Aorta (tissue), 5 donors: ENCODE measurements at regions not wholly inside any gene's neighbourhood (a gene's known extent, or its start where the extent isn't known, plus 50 kb on each side); places are given as distances from the start of the nearest gene placed in this dataset.

Experiments
- ATAC-seq: fragments of 200-7000 bp; cut with Tn5 transposase; one replicate; pipeline ENCODE4 v1.9.1; 2022; ENCODE audit warnings: moderate library complexity; ENCODE audit not compliant: low FRiP score
- DNase-seq, 2 donors: peaks; one replicate each; pipeline ENCODE4 v3.0.0-alpha.2; 2020
- H3K27ac ChIP-seq, 2 donors: one replicate each; pipeline ENCODE4 v1.5.1; 2013; ENCODE audit warnings: low read length in 2 of 2, mild to moderate bottlenecking in 2 of 2, moderate library complexity in 2 of 2, control low read depth in 1 of 2, inconsistent platforms in 1 of 2, low read depth in 1 of 2
- H3K27me3 ChIP-seq, 2 donors: one replicate each; pipeline ENCODE4 v1.6.1; 2013; ENCODE audit warnings: control low read depth in 1 of 2, low read length in 1 of 2, mild to moderate bottlenecking in 1 of 2, moderate library complexity in 1 of 2; ENCODE audit not compliant: insufficient read depth in 2 of 2, control insufficient read depth in 1 of 2
- H3K36me3 ChIP-seq, 2 donors: one replicate each; pipeline ENCODE4 v1.6.1; 2013; ENCODE audit warnings: control low read depth in 1 of 2, low read length in 1 of 2, mild to moderate bottlenecking in 1 of 2; ENCODE audit not compliant: insufficient read depth in 2 of 2, control insufficient read depth in 1 of 2
- H3K4me1 ChIP-seq, 2 donors: one replicate each; pipeline ENCODE4 v1.6.1; 2013; ENCODE audit warnings: low read length in 2 of 2, control low read depth in 1 of 2, mild to moderate bottlenecking in 1 of 2, moderate library complexity in 1 of 2; ENCODE audit not compliant: insufficient read depth in 2 of 2, control insufficient read depth in 1 of 2
- H3K4me3 ChIP-seq, 2 donors: one replicate each; pipeline ENCODE4 v1.5.1; 2013; ENCODE audit warnings: low read length in 2 of 2, control low read depth in 1 of 2, mild to moderate bottlenecking in 1 of 2
- H3K9me3 ChIP-seq: one replicate; pipeline ENCODE4 v1.6.1; 2013; ENCODE audit warnings: mild to moderate bottlenecking, low read length; ENCODE audit not compliant: control insufficient read depth
- WGBS, 2 donors: extraction: QIAGEN DNeasy Blood & Tissue Kit; methylation state at CpG; one replicate each; pipeline ENCODE4 v1.1.7; 2013; 5-methylcytosine and 5-hydroxymethylcytosine counted together
- intact Hi-C, 2 donors: fragments of 100-400 bp; cut with DNase I; formaldehyde crosslinking; loops; one replicate each; pipeline versions ENCODE4 v1.14.2 to v1.15.0; 2022
- donor health status: healthy with polysubstance abuse.
- donor health status: Bipolar disorder and iron deficiency.
- donor health status: DM: no; HTN: no; CAD: no.
- donor health status: DM: no; HTN: no; CAD: no.
- donor health status: DM: yes; HTN: yes; CAD: no.

- no peaks in the 10 kb centered on the region for H3K9me3 ChIP-seq
- no peak overlapping the region for H3K27ac ChIP-seq
- H3K36me3 ChIP-seq: no peaks in the 10 kb centered on the region
- H3K27me3 ChIP-seq: no peaks in the 10 kb centered on the region
- H3K4me3 ChIP-seq: no peak overlapping the region
- 24 to 28% methylated on average over 2 of the region's 2 CpGs for WGBS, 2 donors
- no peak for DNase-seq
- no peak for ATAC-seq
- intact Hi-C loops: no loop called here
- no peaks in the 10 kb centered on the region for H3K4me1 ChIP-seq
Observed at GRCh38 chr4:135244696-135245095, 1043.1 kb upstream of the PABPC4L start.

- DNase-seq: no peak
- H3K36me3 ChIP-seq: no peaks in the 10 kb centered on the region
- intact Hi-C loops: no loop called here
- H3K4me3 ChIP-seq: no peak overlapping the region
- WGBS, 2 donors: 12 to 14% methylated on average over 1 of the region's 1 CpG
- no peaks in the 10 kb centered on the region for H3K4me1 ChIP-seq
- ATAC-seq: no peak
- no peak overlapping the region for H3K27ac ChIP-seq
- H3K27me3 ChIP-seq: no peaks in the 10 kb centered on the region
- no peaks in the 10 kb centered on the region for H3K9me3 ChIP-seq
Observed at GRCh38 chr4:135244056-135244455, 1042.5 kb upstream of the PABPC4L start.

- intact Hi-C loops: no loop called here
- ATAC-seq: no peak
- no peak for DNase-seq
- Histone ChIP-seq H3K4me1 (no peaks in the 10 kb centered on the region), H3K27ac (no peak overlapping the region), H3K36me3 (no peaks in the 10 kb centered on the region), H3K27me3 (no peaks in the 10 kb centered on the region), H3K9me3 (no peaks in the 10 kb centered on the region), H3K4me3 (no peak overlapping the region)
- WGBS, 2 donors: 76 to 80% methylated on average over 4 of the region's 4 CpGs
Observed at GRCh38 chr4:135240796-135241195, 1039.2 kb upstream of the PABPC4L start.

GRCh38 chr4:135239964-135240363 lies 1038.4 kb upstream of the PABPC4L start:
- Histone ChIP-seq H3K4me3 (no peak overlapping the region), H3K27me3 (no peaks in the 10 kb centered on the region), H3K9me3 (no peaks in the 10 kb centered on the region), H3K4me1 (no peaks in the 10 kb centered on the region), H3K27ac (no peak overlapping the region), H3K36me3 (no peaks in the 10 kb centered on the region)
- intact Hi-C loops: no loop called here
- no peak for DNase-seq
- no peak for ATAC-seq
- 84 to 88% methylated on average over 4 of the region's 4 CpGs for WGBS, 2 donors

GRCh38 chr4:135238940-135239339 lies 1037.4 kb upstream of the PABPC4L start:
- H3K27me3 ChIP-seq: no peaks in the 10 kb centered on the region
- DNase-seq: no peak
- WGBS, 2 donors: 31 to 42% methylated on average over 3 of the region's 3 CpGs
- no peak for ATAC-seq
- no peak overlapping the region for H3K4me3 ChIP-seq
- H3K27ac ChIP-seq: no peak overlapping the region
- no peaks in the 10 kb centered on the region for H3K36me3 ChIP-seq
- H3K4me1 ChIP-seq: no peaks in the 10 kb centered on the region
- no peaks in the 10 kb centered on the region for H3K9me3 ChIP-seq
- intact Hi-C loops: no loop called here

- intact Hi-C loops: no loop called here
- DNase-seq (no peak), ATAC-seq (no peak)
- Histone ChIP-seq H3K4me3 (no peak overlapping the region), H3K9me3 (no peaks in the 10 kb centered on the region), H3K27me3 (no peaks in the 10 kb centered on the region), H3K36me3 (no peaks in the 10 kb centered on the region), H3K4me1 (no peaks in the 10 kb centered on the region), H3K27ac (no peak overlapping the region)
- 32 to 47% methylated on average over 1 of the region's 1 CpG for WGBS, 2 donors
Observed at GRCh38 chr4:135236048-135236447, 1034.5 kb upstream of the PABPC4L start.

- H3K9me3 ChIP-seq: no peaks in the 10 kb centered on the region
- ATAC-seq (no peak), DNase-seq (no peak)
- H3K4me3 ChIP-seq: no peak overlapping the region
- 8 to 10% methylated on average over 1 of the region's 1 CpG for WGBS, 2 donors
- intact Hi-C loops: no loop called here
- H3K27ac ChIP-seq: no peak overlapping the region
- H3K36me3 ChIP-seq: no peaks in the 10 kb centered on the region
- H3K27me3 ChIP-seq: no peaks in the 10 kb centered on the region
- no peaks in the 10 kb centered on the region for H3K4me1 ChIP-seq
Observed at GRCh38 chr4:135227842-135228241, 1026.3 kb upstream of the PABPC4L start.

GRCh38 chr4:135225551-135225950 lies 1024.0 kb upstream of the PABPC4L start:
- H3K4me1 ChIP-seq: no peaks in the 10 kb centered on the region
- H3K27ac ChIP-seq: no peak overlapping the region
- DNase-seq: no peak
- intact Hi-C loops: no loop called here
- no peaks in the 10 kb centered on the region for H3K9me3 ChIP-seq
- H3K27me3 ChIP-seq: no peaks in the 10 kb centered on the region
- H3K36me3 ChIP-seq: no peaks in the 10 kb centered on the region
- ATAC-seq: no peak
- WGBS, 2 donors: 91% methylated on average over 3 of the region's 3 CpGs
- H3K4me3 ChIP-seq: no peak overlapping the region

GRCh38 chr4:135210341-135210740 lies 1008.8 kb upstream of the PABPC4L start:
- Histone ChIP-seq H3K4me3 (no peak overlapping the region), H3K27me3 (no peaks in the 10 kb centered on the region), H3K4me1 (no peaks in the 10 kb centered on the region), H3K27ac (no peak overlapping the region), H3K9me3 (no peaks in the 10 kb centered on the region), H3K36me3 (no peaks in the 10 kb centered on the region)
- intact Hi-C loops: no loop called here
- DNase-seq (no peak), ATAC-seq (no peak)
- 89 to 90% methylated on average over 5 of the region's 5 CpGs for WGBS, 2 donors
